Panc1 (cell line): ENCODE measurements at regions not wholly inside any gene's neighbourhood (a gene's known extent, or its start where the extent isn't known, plus 50 kb on each side); places are given as distances from the start of the nearest gene placed in this dataset.

ENCODE experiments used
- ATAC-seq: fragments of 200-7000 bp; cut with Tn5 transposase; 2 replicates; pipeline ENCODE4 v1.9.1; 2020; ENCODE audit warnings: mild to moderate bottlenecking, moderate library complexity
- BruUV-seq: library from RNA; stranded (reverse); fragments of 400-500 nt; replicated peaks from 2 replicates; lab custom pipeline; 2021; lab: Mats Ljungman, UMichigan
- CTCF ChIA-PET: fragments of 300-600 bp; sonication (Branson Sonifier 250); formaldehyde crosslinking; loops from one replicate; lab custom pipeline; 2022; ENCODE audit warnings: antibody characterized with exemption; lab: Charles Lee
- POLR2A ChIA-PET: fragments of 300-600 bp; sonication (Branson Sonifier 250); formaldehyde crosslinking; loops from one replicate; lab custom pipeline; 2022; ENCODE audit warnings: antibody characterized with exemption; lab: Charles Lee
- DNase-seq: peaks from one replicate; pipeline ENCODE4 v3.0.0-alpha.2; 2010; ENCODE audit warnings: low read depth, low spot score
- H3K27ac ChIP-seq: 2 replicates; pipeline ENCODE4 v1.5.1; 2011; ENCODE audit warnings: mild to moderate bottlenecking, low read length, inconsistent platforms
- H3K27me3 ChIP-seq: fragments of 200-500 bp; sonication (Bioruptor generic); 2 replicates; pipeline ENCODE4 v1.6.0; 2014; ENCODE audit warnings: low read length, inconsistent platforms; ENCODE audit not compliant: control insufficient read depth, insufficient read depth
- H3K36me3 ChIP-seq: fragments of 200-500 bp; sonication (Bioruptor generic); 2 replicates; pipeline ENCODE4 v1.5.1; 2014; ENCODE audit warnings: inconsistent platforms, mild to moderate bottlenecking, low read length, moderate library complexity; ENCODE audit not compliant: control insufficient read depth, insufficient read depth
- H3K4me1 ChIP-seq: 2 replicates; pipeline ENCODE4 v1.5.1; 2011; ENCODE audit warnings: inconsistent platforms, mild to moderate bottlenecking, low read length, moderate library complexity; ENCODE audit not compliant: control insufficient read depth, insufficient read depth
- H3K4me3 ChIP-seq, 2 experiments: 2 replicates each; pipeline ENCODE4 v1.5.1; 2011 to 2012; ENCODE audit warnings: low read depth in 2 of 2, low read length in 2 of 2, mild to moderate bottlenecking in 2 of 2, inconsistent platforms in 1 of 2, moderate library complexity in 1 of 2
- H3K9me3 ChIP-seq: fragments of 200-500 bp; sonication (Bioruptor generic); 2 replicates; pipeline ENCODE4 v1.5.1; 2014; ENCODE audit warnings: low read depth, mild to moderate bottlenecking, inconsistent platforms, low read length, moderate library complexity; ENCODE audit not compliant: control insufficient read depth, insufficient read depth
- POLR2AphosphoS5 ChIP-seq: IDR thresholded peaks from 2 replicates; pipeline ENCODE4 v1.6.1; 2012; ENCODE audit warnings: mild to moderate bottlenecking, low read depth, low read length, moderate library complexity
- REST ChIP-seq, 2 experiments: IDR thresholded peaks; 2 replicates each; pipeline ENCODE4 v1.6.1; 2011 to 2012; ENCODE audit warnings: low read depth in 2 of 2, control low read depth in 1 of 2, low read length in 1 of 2, mild to moderate bottlenecking in 1 of 2, moderate library complexity in 1 of 2; ENCODE audit not compliant: insufficient read depth in 1 of 2
- SIN3A ChIP-seq: IDR thresholded peaks from 2 replicates; pipeline ENCODE4 v1.6.1; 2012; ENCODE audit warnings: low read depth, mild to moderate bottlenecking, low read length, moderate library complexity, borderline replicate concordance; ENCODE audit not compliant: insufficient read depth
- TCF7L2 ChIP-seq: IDR thresholded peaks from 2 replicates; pipeline ENCODE4 v1.6.1; 2011; ENCODE audit warnings: mild to moderate bottlenecking, low read depth, low read length, inconsistent platforms
- in situ Hi-C: cut with HindIII; loops from 2 replicates; pipeline ENCODE4 v1.10.0; 2016; ENCODE audit warnings: low sequenced_read_pairs, low pct_unique_long_range_greater_than_20kb
- intact Hi-C: fragments of 100-400 bp; cut with micrococcal nuclease; formaldehyde crosslinking; loops from one replicate; pipeline ENCODE4 v1.10.0; 2022; ENCODE audit not compliant: unreplicated experiment
- TF ChIP-seq, protein P1 (sequence below): fragments of 450-650 bp; IDR thresholded peaks from 2 replicates; pipeline ENCODE4 v1.5.1; 2017; ENCODE audit warnings: mild to moderate bottlenecking

- no peak for ATAC-seq
- POLR2A ChIA-PET = no interaction called here
- in situ Hi-C loops (no loop called here), intact Hi-C loops (no loop called here)
- Histone ChIP-seq H3K4me1 (no peaks in the 10 kb centered on the region), H3K9me3 (no peaks in the 10 kb centered on the region), H3K27ac (no peak overlapping the region), H3K36me3 (no peaks in the 10 kb centered on the region), H3K27me3 (no peaks in the 10 kb centered on the region), H3K4me3 (no peak overlapping the region)
- DNase-seq = no peak
- no peak for TF ChIP-seq SIN3A
- TF ChIP-seq TCF7L2 = no peak
- no peak for TF ChIP-seq REST (IDR thresholded peaks at IDR 0.05; ENCODE audit: insufficient read depth in 1 of 2, low read depth in 2 of 2, low read length in 1 of 2)
- no peak for TF ChIP-seq POLR2AphosphoS5
- TF ChIP-seq, protein P1, sequence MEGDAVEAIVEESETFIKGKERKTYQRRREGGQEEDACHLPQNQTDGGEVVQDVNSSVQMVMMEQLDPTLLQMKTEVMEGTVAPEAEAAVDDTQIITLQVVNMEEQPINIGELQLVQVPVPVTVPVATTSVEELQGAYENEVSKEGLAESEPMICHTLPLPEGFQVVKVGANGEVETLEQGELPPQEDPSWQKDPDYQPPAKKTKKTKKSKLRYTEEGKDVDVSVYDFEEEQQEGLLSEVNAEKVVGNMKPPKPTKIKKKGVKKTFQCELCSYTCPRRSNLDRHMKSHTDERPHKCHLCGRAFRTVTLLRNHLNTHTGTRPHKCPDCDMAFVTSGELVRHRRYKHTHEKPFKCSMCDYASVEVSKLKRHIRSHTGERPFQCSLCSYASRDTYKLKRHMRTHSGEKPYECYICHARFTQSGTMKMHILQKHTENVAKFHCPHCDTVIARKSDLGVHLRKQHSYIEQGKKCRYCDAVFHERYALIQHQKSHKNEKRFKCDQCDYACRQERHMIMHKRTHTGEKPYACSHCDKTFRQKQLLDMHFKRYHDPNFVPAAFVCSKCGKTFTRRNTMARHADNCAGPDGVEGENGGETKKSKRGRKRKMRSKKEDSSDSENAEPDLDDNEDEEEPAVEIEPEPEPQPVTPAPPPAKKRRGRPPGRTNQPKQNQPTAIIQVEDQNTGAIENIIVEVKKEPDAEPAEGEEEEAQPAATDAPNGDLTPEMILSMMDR = no peak
- no TSS peak for BruUV-seq
- CTCF ChIA-PET = no interaction called here
Measured at GRCh38 chr12:61652265-61652664, 607.9 kb upstream of the USP15 start.

GRCh38 chr12:61654698-61655097, 605.5 kb upstream of the USP15 start:
- no peaks in the 10 kb centered on the region for H3K27me3 ChIP-seq
- in situ Hi-C loops = no loop called here
- H3K36me3 ChIP-seq = no peaks in the 10 kb centered on the region
- ATAC-seq (no peak), DNase-seq (no peak)
- no peak overlapping the region for H3K4me3 ChIP-seq
- no peaks in the 10 kb centered on the region for H3K4me1 ChIP-seq
- intact Hi-C loops = no loop called here
- no TSS peak for BruUV-seq
- H3K9me3 ChIP-seq = no peaks in the 10 kb centered on the region
- POLR2A ChIA-PET = no interaction called here
- no peak overlapping the region for H3K27ac ChIP-seq
- CTCF ChIA-PET = interaction anchor here (0.6 to 0.7 kb wide), 2 partner anchors 8 to 781 kb away, joined by 3 to 6 read pairs; no protein-coding TSS in a partner anchor
- no peak for TF ChIP-seq SIN3A
- TF ChIP-seq, protein P1 = peak; percentile 12; the same call in 1 of the 2 replicates
- no peak for TF ChIP-seq TCF7L2
- no peak for TF ChIP-seq POLR2AphosphoS5
- no peak for TF ChIP-seq REST (IDR thresholded peaks at IDR 0.05; ENCODE audit: insufficient read depth in 1 of 2, low read depth in 2 of 2, low read length in 1 of 2)
